ENCODE measurements at regions not wholly inside any gene's neighbourhood (a gene's known extent, or its start where the extent isn't known, plus 50 kb on each side); places are given as distances from the start of the nearest gene placed in this dataset.
A peak's percentile ranks its signal among the peaks of the same experiment; 100 is the strongest.

DNA sequence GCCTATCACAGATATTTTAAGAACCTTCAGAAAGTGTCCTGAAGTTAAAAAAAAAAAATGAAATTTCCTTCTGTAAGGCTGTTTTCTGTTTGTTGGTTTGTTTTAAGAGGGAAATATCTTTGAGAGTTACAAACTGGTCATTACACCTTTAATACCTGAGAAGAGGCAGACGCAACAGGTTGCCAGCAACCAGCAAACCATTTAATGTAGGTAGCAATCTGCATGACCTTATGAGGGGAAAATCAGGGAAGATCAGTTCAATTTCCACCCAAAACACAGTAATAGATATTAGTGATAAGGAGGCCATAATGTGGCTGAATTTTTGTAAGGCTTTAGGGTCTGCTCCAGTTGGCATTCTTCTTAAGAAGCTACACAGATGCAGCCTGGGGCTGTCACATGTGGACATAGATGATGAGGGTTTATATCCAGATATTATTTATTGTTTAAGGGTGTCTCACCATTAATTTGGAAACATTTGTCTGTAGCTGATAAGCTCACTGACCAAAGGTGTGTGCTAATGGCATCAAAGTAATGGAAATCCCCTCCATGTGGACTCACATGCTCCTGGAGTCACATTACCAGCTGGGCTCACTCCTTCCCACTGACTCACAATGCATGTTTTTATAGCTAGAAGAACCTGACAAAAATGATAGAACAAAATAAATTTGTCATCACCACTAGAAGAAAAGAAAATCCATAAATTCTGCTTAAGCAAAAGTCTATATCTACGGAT, 83.5 kb upstream of the DTNA start:
- no peaks in the 10 kb centered on the region for H3K36me3 ChIP-seq
- TF ChIP-seq, protein P1, sequence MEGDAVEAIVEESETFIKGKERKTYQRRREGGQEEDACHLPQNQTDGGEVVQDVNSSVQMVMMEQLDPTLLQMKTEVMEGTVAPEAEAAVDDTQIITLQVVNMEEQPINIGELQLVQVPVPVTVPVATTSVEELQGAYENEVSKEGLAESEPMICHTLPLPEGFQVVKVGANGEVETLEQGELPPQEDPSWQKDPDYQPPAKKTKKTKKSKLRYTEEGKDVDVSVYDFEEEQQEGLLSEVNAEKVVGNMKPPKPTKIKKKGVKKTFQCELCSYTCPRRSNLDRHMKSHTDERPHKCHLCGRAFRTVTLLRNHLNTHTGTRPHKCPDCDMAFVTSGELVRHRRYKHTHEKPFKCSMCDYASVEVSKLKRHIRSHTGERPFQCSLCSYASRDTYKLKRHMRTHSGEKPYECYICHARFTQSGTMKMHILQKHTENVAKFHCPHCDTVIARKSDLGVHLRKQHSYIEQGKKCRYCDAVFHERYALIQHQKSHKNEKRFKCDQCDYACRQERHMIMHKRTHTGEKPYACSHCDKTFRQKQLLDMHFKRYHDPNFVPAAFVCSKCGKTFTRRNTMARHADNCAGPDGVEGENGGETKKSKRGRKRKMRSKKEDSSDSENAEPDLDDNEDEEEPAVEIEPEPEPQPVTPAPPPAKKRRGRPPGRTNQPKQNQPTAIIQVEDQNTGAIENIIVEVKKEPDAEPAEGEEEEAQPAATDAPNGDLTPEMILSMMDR (IDR thresholded peaks at IDR 0.05; ENCODE audit: low read depth, low read length): no peak
- H3K9me3 ChIP-seq: no peaks in the 10 kb centered on the region
- no peaks in the 10 kb centered on the region for H3K4me1 ChIP-seq
- DNase-seq: no peak
- no peaks in the 10 kb centered on the region for H3K27me3 ChIP-seq
- no peak overlapping the region for H3K4me3 ChIP-seq (ENCODE audit: low read depth, low read length)

DNA sequence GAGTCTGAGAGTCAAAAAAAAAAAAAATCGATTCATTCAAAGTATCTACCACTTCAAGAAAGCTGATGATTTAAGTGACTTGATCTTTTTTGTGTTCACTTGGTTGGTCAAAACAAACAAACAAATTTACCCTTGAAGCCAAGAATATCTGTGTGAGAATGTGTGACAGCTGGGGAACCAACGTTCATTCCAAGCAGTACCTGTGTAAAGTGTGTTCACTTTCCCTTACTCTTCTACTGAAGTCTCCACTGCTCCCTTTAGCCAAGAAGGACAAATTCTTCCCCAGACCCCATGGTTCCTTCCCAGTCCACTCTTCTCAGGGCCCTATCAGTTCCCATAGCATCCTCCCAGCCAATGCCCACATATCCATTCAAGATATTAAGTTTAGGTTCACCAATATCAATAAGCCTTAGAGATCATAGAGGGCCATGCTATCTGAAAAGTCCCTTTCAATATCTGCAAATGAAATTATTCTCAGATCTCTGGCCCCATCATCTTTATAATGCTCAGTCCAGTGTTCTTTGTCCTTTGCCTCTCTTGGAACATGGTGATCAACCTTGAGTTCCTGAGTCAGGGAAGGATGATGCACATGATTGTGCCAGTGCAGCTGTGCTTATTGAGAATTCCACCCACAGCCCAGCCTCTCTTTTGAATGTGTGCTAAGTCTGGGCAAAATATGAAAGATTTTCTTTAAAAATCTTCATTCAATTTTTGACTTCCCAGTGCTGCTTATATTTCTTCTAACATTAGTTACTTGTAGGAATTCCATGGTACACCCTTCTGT, 82.8 kb upstream of the DTNA start:
- TF ChIP-seq, protein P1 (IDR thresholded peaks at IDR 0.05; ENCODE audit: low read depth, low read length): no peak
- Histone ChIP-seq H3K9me3 (no peaks in the 10 kb centered on the region), H3K4me3 (ENCODE audit: low read depth, low read length) (no peak overlapping the region), H3K36me3 (no peaks in the 10 kb centered on the region), H3K4me1 (no peaks in the 10 kb centered on the region; the same call in 1 of the 2 replicates), H3K27me3 (no peaks in the 10 kb centered on the region)
- DNase-seq: no peak

DNA sequence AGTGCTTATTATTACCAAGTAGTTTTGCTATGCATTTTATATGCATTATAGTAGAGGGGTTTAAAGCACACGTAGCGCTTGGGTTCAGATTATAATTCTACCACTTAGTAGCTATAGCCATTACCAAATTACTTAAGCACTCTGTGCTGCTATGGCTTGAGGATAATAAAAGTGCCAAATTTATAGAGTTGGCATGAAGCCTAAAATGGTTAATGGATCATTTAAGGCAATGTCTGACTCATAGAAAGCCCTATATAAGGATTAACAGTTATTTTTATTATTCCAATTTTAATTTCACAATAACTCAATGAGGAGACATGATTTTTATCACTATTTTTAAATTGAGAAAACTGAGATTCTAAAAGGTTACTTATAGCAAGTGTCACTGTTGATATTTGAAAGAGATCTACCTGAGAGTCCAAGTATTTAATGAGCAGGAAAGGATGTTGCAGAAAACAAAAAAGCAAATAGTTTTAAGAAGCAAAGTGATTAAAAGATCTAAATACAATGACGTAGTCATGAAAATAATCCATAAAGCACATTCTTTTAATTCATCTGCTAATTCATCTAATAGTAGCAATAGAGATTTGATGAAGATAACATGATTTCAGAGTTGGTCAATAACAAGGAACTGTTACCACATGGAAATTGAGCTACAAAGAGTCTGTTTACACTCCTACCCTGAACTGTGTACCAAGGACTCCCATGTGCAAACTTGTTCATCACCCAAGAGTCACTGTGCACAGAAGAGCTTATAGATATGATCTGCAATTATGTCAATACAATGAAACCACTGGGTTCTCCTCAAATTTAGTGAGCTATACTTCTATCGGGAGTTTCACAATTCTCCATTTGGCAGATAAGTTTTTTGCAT, 78.8 kb upstream of the DTNA start:
- no peak for DNase-seq
- Histone ChIP-seq H3K4me3 (ENCODE audit: low read depth, low read length) (no peak overlapping the region), H3K9me3 (no peaks in the 10 kb centered on the region), H3K36me3 (no peaks in the 10 kb centered on the region), H3K4me1 (no peaks in the 10 kb centered on the region; the same call in none of the 2 replicates), H3K27me3 (no peaks in the 10 kb centered on the region)
- TF ChIP-seq, protein P1 (IDR thresholded peaks at IDR 0.05; ENCODE audit: low read depth, low read length): no peak

DNA sequence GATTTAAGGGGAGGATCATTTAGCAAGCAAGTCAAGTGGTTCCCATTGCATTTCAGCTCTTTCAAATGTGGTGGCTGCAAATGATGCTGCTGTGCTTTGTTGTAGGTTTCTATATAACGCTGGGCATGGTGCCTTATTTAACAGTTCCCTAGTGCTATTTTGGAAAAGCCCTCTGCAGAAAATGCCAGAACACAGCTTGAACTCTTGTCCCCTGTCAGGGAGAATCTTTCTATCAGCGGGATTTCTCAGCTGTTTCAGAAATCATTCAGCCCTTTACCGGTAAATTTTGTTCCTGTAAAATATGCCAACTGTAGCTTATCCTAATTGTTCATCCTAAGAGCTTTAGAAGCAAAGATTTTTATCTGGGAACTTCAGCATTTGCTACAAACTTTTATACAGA, 77.8 kb upstream of the DTNA start:
- TF ChIP-seq, protein P1 (IDR thresholded peaks at IDR 0.05; ENCODE audit: low read depth, low read length): no peak
- H3K4me3 ChIP-seq (ENCODE audit: low read depth, low read length): no peak overlapping the region
- DNase-seq: no peak
- no peaks in the 10 kb centered on the region; the same call in none of the 2 replicates for H3K4me1 ChIP-seq
- H3K27me3 ChIP-seq: no peaks in the 10 kb centered on the region
- H3K9me3 ChIP-seq: no peaks in the 10 kb centered on the region
- H3K36me3 ChIP-seq: no peaks in the 10 kb centered on the region

DNA sequence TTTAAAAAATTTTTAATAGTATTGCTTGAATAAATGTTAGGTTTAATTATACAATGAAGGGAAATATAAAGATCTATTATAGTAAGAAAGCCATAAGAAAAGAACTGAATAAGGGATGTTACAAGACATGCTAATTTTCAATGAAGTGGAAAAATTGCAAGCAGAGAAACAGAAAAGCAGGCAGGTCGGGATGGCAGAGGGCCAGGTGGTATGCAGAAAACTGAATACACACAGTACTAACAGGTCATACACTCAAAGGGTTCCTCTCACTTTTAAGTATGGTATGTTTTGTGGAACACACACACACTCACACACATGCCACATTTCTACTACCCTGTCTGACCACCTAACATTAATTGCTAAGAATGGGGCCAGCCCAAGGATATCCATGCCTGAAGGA, 76.7 kb upstream of the DTNA start:
- TF ChIP-seq, protein P1 (IDR thresholded peaks at IDR 0.05; ENCODE audit: low read depth, low read length): no peak
- no peaks in the 10 kb centered on the region for H3K9me3 ChIP-seq

More for the DNA sequence above, 76.7 kb upstream of the DTNA start:
- Histone ChIP-seq H3K4me3 (ENCODE audit: low read depth, low read length) (no peak overlapping the region), H3K4me1 (no peaks in the 10 kb centered on the region; the same call in none of the 2 replicates), H3K36me3 (no peaks in the 10 kb centered on the region), H3K27me3 (no peaks in the 10 kb centered on the region)
- peak; percentile 8 for DNase-seq

Data from BE2C (cell line).